HT-29 (cell line): ENCODE measurements at regions not wholly inside any gene's neighbourhood (a gene's known extent, or its start where the extent isn't known, plus 50 kb on each side); places are given as distances from the start of the nearest gene placed in this dataset.
"Not testable (repeated sequence)": the region's sequence is repeated elsewhere in the genome, so short reads cannot be mapped to it uniquely, and the experiment has no call there.

ENCODE experiments used
- DNase-seq: peaks from one replicate; pipeline ENCODE4 v3.0.0-alpha.2; 2015; ENCODE audit warnings: low spot score

DNA sequence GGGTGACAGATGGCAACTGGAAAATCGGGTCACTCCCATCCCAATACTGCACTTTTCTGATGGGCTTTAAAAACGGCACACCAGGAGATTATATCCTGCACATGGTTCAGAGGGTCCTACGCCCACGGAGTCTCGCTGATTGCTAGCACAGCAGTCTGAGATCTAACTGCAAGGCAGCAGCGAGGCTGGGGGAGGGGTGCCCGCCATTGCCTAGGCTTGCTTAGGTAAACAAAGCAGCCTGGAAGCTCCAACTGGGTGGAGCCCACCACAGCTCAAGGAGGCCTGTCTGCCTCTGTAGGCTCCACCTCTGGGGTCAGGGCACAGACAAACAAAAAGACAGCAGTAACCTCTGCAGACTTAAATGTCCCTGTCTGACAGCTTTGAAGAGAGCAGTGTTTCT lies 158.7 kb upstream of the MOCS2 start:
- DNase-seq: not testable (repeated sequence)

DNA sequence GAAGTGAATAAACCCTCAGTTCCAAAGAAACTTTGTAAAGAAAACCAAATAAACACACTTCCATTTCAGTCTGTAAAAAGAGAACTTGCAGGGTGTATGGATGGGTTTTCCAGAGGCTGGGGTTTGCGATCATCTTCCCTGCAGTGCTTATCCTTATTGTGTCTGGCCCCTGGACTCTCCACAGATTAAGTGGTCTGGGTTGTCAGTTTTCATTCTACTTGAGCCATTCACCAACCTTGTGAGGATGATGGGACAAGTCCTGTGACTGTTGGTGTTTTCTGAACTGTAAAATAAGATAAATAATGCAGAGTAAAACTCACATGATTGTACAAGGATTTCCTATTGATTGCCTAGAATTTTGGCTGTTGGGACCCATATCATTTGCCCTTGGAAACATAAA lies 166.1 kb upstream of the MOCS2 start:
- no peak for DNase-seq

DNA sequence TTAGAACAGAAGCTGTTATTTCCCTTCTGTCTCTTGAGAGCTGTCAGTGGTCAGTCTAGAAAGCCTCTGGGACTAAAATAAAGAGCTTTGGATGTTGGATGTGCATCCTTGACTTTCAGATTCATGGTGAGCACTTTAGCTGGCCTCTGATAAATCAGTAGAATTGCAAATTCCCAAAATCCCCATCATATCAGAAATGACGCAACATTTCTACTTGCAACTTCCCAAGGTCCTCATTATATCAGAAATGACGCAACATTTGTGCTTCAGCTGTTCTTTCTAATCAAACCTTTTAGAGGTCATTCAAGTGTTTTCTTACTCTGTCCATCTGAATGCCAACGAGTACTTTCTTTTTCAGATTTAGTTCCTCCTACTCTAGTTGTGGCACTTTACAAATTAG lies 167.3 kb upstream of the MOCS2 start:
- no peak for DNase-seq

DNA sequence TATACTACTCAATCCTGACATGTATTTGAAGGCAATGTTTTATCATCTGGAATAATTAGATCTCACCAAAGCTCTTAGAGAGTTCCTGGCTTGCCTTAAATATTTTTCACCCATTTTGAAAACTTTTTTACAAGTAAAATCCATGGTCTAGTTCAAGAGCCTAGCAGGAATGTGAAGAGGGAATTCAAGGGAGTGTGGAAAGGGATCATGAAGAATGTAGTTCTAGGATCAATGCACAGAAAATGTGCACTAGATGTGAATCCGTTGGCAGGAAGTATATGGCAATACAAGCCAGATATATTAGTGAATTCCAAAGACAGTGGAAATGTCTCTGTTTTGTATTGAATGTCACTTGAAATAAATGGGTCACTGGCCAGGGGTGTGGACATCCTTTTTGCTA lies 167.9 kb upstream of the MOCS2 start:
- no peak for DNase-seq

DNA sequence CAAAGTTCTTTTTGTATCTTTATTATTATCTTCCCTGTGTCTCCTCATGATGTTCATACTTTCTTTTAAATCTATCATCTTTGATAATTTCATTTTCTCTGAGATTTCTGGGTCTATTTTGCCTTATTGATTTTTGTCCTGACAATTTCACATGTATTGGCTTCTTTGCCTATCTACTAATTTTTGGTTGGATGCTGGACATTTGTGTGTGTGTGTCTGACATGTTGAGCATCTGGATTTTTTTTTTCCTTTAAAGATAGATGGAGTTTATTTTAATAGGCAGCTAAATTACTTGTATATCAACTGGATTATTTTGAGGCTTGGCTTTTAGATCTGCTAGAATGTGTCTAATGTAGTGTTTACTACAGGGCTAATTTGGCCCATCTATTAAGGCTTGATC lies 178.0 kb upstream of the MOCS2 start:
- no peak for DNase-seq

DNA sequence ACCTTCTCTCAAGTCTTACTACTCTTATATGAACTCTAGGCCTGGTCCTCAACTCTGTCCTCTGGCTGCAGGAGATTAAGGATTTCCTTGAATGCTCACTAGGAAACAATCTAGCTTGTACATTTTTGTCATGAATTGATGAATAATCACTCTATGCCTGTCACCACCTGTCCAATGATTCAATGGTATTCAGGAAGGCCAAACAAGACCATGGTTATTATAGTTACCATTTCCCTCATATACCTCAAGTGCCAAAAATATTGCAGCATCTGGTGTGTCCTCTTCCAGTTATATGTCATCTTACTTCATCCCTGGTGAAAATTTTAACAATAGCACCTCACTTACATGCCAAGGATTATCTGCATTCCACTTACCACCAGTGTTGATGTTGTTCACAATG lies 179.0 kb upstream of the MOCS2 start:
- DNase-seq: no peak

DNA sequence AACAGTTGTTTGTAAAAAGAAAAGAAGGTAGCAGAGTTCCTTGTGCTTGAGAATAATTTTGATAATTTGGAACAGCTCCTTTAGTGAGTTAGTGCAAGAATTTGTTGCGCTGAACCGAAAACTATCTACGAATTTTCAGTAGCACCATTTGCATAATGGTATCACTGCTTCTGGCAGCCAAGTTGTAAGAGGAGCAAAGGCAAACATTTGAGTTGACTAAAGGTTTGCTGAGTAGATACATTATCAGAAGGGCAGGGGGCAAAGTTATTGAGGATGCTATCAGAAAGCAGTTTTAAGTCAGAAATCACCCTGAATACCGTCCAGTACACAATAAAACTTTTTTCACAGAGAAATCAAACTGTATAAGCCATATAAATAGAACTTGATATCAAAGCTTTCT lies 181.5 kb upstream of the MOCS2 start:
- DNase-seq: no peak

DNA sequence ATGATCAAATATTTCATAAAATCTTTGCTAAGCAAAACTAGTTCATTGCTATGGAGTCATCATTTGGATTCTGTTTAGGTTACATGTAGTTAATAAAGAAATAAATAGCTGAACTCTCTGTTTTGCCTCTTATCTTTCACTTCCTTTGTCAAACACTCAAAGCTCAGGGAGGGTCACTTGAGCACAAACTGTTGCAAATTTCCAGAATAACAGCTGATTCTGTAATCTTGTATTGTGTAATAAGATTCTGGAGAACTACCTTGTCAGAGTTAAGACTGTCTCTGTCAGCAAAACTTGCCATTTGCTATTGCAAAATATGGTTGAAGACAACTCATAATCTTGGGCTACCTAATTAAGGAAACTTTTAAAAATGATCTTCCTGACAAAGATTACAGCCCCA lies 182.0 kb upstream of the MOCS2 start:
- DNase-seq: no peak

DNA sequence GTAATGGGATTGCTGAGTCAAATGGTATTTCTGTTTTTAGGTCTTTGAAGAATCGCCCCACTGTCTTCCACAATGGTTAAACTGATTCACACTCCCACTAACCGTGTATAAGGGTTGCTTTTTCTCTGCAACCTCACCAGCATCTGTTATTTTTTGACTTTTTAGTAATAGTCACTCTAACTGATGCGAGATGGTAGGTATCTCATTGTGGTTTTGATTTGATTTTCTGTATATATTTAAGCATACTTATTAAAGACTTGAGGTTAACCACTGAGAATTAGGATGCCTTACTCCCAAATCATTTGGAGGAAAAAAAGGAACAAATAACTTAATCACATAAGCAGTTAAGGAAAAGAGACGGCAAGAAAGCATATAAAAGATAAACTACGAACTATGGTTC lies 181.6 kb upstream of the FST start:
- DNase-seq: no peak

DNA sequence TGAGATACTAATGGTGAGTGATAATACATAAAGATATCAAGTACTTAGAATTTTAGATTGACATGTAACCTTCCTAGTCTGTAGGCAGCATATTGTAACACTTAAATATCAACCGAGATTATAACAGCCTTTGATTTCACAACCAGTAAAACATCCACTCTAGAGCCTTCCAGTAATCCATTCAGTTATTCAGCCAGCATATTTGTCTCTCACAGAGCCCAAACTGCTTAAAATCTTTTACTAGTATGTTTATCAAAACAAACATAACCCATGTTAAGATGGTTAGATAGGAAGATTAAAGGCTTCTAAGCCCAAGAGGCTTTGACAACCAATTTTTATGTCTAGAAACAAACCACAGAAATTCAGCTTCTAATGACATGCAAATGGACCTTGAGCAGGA lies 177.9 kb upstream of the FST start:
- DNase-seq: no peak

DNA sequence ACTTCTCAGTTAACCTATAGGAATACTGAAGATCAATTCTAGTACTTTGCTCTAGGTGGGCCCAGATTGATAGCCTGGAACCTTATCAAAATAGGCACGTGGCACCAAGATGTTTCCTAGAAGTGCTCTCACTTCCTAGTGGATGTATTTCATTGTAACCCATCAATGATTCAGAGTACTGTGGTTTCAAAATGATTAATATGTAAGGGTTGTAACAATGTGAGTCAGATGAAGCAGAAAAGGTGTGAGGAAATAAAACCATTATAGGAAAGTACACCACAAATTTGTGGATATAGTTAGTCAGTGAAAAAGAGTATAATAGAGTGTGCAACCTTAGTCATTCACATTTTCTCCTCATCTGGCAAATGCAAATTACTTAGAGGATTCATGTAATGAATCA lies 177.3 kb upstream of the FST start:
- DNase-seq: no peak

DNA sequence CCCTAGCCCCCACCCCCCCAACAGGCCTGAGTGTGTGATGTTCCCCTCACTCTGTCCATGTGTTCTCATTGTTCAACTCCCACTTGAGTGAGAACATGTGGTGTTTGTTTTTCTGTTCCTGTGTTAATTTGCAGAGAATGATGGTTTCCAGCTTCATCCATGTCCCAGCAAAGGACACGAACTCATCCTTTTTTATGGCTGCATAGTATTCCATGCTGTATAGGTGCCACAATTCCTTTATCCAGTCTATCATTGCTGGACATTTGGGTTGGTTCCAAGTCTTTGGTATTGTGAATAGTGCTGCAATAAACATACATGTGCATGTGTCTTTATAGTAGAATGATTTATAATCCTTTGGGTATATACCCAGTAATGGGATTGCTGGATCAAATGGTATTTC lies 175.1 kb upstream of the FST start:
- not testable (repeated sequence) for DNase-seq

DNA sequence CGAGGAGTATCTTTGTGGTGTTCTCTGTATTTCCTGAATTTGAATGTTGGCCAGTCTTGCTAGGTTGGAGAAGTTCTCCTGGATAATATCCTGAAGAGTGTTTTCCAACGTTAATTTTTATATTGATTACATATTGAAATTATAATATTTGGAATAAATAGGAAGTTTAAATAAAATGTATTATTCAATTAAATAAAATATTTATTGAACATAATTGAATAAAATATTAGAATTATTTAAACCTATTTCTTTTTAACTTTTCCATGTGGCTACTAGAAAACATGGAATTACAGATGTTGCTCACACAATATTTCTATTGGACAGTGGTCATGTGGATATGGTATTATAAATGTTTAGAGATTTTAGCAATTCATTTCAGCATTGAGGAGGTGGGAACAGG lies 170.8 kb upstream of the FST start:
- no peak for DNase-seq

DNA sequence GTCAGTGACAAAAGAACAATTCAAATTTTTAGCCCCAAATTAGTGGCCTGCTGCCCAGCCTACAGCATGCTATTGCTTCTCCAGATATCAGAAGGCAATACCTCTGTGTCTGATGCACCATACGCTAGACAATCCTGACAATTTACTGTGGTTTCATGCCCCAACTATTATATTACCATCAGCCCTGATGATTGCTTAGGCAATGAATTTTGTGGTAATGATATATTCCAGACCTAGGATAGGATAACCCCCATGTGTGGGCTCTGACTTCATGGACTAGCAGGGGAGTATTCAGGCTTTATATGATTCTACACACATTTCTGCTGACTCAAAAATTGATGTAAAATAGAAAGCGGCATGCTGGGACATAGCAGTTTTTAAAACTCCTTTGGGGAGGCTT lies 168.7 kb upstream of the FST start:
- no peak for DNase-seq

DNA sequence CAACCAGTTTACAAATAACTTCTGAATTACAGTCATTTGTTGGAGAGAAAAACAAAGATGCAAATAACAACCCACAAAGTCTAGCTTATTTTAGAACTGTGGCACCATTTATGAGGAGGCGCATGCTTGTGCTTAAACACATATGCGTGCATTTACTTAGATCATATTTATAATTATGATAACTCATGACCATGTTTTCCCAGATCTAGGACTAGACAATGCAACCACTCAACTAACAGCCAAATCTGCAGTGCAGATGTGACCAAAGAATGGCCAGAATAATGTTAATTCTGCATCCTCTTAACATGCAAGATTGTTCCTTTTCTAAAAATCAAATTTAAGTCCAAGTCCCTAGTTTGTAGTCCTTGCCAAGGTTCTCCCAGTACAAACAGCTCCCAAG lies 167.3 kb upstream of the FST start:
- no peak for DNase-seq

DNA sequence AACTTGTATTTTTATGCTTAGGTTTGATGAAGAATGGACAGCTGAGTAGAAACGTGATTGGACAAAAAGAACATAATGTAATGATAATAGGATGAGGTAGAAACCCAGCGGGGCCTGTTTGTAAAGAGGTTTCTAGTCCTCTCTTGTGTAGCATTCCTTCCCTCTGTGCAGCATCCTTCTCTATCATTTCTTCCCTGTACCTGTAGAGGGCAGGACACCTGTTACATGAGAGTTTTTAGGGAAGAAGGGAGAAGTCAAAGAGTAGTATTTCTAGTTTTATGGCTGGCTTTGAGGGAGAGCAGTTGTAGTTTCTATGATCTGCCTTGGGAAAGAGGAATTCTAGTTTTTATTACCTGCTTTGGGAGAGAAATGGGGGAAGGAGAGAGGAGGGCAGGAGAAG lies 162.1 kb upstream of the FST start:
- peak; percentile 43 for DNase-seq

DNA sequence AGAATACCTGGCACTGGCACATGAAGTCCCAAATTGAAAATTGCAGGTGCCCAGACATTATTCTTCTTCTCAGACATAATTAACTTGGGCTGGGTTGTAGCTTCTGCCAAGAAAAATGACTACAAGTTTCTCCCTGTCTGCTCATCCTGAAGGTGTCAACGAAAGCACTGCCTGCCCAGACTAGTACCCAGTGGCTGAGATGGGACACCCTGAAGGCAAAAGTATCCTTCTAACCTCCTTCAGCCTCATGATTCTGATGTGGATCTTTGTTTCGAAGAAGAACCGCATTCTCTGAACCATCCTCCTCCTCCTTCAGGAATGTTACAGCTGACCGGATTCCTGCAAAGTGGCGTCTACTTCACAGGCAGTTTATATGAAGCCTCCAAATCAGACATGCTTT lies 161.1 kb upstream of the FST start:
- DNase-seq: no peak

DNA sequence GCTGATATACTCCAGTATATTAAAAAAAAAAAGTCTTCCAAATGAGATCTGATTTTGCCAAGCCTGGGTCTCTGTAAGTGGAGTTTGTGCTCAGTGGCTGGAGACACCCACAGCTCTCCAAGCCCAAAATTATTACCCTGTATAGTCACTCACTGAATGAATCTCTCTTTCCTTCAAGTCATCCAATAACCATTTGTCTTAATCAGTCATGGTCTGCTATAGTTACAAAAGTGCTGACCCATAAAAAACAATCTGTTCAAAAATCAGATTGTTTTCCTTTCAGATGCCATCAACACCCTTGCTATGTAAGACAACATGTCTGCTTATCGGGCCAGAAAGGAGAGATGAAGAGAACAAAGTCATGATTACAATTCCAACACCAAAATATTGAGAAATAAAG lies 159.4 kb upstream of the FST start:
- DNase-seq: no peak

DNA sequence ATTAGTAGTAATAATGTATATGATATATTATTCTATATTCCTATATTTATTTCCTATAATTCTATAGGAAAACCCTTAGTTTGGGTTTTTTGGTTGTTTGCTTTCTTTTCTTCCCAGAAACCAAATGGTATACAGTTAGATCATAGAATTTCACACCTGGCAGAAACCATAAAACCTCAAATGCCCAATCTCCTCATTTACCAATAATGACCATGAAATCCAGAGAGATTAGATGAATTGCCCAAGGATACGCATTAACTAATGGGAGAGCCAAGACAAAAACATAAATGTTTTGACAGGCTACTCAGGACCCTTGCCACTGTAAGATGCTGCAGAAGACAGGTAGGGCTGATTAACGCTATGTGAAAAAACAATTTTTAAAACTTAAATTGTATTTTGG lies 158.7 kb upstream of the FST start:
- DNase-seq: no peak

DNA sequence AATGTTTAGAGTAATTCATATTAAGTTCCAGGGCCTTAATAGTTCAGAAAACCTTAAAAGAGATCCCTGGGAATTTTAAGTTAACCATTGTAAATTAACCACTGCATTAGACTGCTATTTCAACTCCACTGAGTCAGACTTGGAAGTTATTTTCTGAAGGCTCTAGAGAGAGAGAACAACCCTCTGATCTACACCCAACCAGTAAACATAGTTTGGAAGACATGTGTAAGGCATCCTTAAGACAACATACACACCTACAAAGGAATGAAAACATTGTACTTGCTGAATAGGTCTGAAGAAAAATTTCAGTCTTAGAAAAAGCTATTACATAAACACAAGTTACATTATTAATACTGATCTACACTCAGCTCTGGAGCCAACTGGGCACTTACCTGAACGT lies 158.2 kb upstream of the FST start:
- no peak for DNase-seq

DNA sequence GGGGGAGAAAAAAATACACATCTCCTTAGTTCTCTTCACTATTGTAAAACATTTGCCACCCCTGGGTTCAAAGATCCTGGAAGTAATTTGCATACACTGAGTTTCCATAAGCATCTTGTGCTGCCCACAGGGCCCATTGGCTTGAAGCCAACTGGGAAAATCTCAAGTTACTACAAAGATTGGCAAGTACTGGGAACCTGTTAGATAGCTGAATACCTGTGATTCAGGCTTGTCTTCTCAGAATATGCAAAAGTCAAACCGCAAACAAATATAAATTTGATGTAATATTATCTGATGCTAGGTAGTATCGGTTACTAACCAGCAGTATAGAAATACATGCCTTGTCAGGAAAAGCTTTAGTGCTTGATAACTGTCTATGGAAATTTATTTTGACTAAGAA lies 156.9 kb upstream of the FST start:
- DNase-seq: no peak

DNA sequence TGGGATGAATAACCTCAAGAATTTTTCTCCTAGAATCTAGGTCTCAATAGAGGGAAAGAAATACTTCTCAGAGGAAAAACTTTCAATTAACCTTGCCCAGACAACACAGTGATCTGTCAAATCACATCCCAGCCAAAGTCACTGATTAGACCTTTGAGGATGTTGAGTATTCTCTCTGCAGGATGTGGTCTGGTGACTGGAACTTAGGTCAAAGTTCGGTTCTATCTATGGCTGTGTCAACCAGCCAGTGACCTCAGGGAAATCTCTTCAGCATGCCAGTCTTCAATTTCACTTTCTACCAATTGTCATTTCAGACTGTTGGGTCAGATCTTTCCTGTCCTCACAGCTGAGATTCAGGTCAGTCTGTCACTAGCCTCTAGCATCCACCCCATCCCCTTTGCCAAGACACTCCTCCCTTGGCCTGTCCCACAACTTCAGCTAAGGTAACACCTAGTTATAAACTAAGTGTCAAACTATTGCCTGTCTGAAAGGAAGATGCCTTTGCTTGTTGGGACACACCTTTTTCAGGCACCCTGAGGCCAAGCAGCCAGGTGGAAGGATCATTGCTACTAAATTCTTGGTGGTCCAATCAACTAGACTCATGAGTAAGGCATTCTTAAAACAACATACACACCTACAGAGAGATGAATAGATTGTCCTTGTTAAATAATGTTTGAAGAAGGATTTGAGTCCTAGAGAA lies 156.3 kb upstream of the FST start:
- no peak for DNase-seq

DNA sequence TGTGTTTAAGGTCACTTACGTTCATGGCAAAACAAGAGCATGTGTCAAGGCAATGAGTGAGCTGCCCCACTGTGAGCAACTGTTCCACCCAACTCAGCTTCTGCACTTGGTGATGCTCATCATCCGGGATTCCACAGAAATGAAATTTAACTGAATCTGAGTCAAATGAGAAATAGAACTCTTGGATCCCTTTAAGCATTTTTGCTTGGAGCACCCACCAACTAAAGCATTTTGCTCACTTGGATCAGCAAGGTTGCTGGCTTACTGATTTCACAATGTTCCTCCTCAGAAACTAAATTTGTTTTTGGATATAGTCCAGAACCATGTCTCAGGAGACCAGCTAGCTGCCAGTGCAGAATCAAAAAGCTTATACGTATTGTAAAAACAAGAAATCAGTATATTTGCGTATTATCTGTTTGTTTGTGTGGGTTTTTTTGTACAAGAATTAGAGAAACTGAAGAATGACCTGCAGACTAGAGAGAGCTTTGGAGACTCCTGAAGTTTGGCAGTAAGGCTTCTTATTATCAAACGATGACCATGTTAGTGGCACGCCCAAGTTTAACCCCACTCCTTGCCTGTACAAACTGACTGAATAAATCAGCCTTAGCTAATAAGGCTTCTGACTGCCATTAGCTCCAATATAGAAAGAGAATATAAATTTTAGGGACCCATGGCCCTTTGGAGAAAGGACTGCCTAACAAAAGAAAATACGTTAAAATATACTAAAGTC lies 153.8 kb upstream of the FST start:
- DNase-seq: no peak

DNA sequence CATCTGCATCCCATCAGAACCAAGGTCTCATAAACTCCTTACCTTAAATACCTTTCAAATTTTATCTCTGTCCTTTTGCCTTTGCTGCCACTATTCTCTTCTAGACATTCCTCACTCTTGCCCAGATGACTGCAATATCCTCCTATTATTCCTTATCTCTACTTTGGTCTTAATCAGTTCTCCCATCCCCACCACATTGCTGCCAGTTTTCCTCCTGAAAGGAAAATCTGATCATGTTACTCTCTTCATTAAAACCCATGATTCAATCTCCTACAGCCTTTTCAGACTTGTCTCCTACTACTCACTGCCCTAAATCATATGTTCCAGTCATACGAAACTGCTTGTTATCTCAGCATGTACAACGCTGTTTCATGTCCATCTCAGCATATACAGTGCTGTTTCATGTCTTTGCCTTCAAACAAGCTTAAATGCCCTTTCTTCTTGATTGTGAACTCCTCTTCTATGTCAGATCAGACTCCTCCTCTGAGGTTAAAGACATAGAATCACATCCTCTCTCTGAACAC lies 152.6 kb upstream of the FST start:
- DNase-seq: no peak
